Epidermal melanocyte (primary cell): ENCODE measurements at regions not wholly inside any gene's neighbourhood (a gene's known extent, or its start where the extent isn't known, plus 50 kb on each side); places are given as distances from the start of the nearest gene placed in this dataset.
"Not testable (repeated sequence)": the region's sequence is repeated elsewhere in the genome, so short reads cannot be mapped to it uniquely, and the experiment has no call there.

Experiments
- DNase-seq: peaks from one replicate; pipeline ENCODE4 v3.0.0; 2011; ENCODE audit warnings: low spot score; ENCODE audit not compliant: insufficient read length

- not testable (repeated sequence) for DNase-seq
Measured at GRCh38 chr4:9505341-9505740, 61.1 kb downstream of the DEFB131A start.

GRCh38 chr4:9506672-9507071 is 62.5 kb downstream of the DEFB131A start:
- not testable (repeated sequence) for DNase-seq

GRCh38 chr4:9512941-9513340 is 68.7 kb downstream of the DEFB131A start:
- DNase-seq: not testable (repeated sequence)

GRCh38 chr4:9519631-9520030 is 75.4 kb downstream of the DEFB131A start:
- DNase-seq: not testable (repeated sequence)

- not testable (repeated sequence) for DNase-seq
Measured at GRCh38 chr4:9522903-9523302, 78.7 kb downstream of the DEFB131A start.

GRCh38 chr4:9524406-9524805 is 80.2 kb downstream of the DEFB131A start:
- DNase-seq: not testable (repeated sequence)

GRCh38 chr4:9532134-9532862 is 88.1 kb downstream of the DEFB131A start:
- DNase-seq: not testable (repeated sequence)

- DNase-seq: not testable (repeated sequence)
Measured at GRCh38 chr4:9532863-9533192, 88.6 kb downstream of the DEFB131A start.

- not testable (repeated sequence) for DNase-seq
Measured at GRCh38 chr4:9537101-9537500, 92.9 kb downstream of the DEFB131A start.

- not testable (repeated sequence) for DNase-seq
Measured at GRCh38 chr4:9539939-9540520, 95.8 kb downstream of the DEFB131A start.

- DNase-seq: not testable (repeated sequence)
Measured at GRCh38 chr4:9541388-9541915, 97.2 kb downstream of the DEFB131A start.

- not testable (repeated sequence) for DNase-seq
Measured at GRCh38 chr4:9544851-9545250, 100.6 kb downstream of the DEFB131A start.

- DNase-seq: not testable (repeated sequence)
Measured at GRCh38 chr4:9547470-9547869, 103.3 kb downstream of the DEFB131A start.

- not testable (repeated sequence) for DNase-seq
Measured at GRCh38 chr4:9556076-9556475, 111.9 kb downstream of the DEFB131A start.

- not testable (repeated sequence) for DNase-seq
Measured at GRCh38 chr4:9577869-9578268, 133.7 kb downstream of the DEFB131A start.

- DNase-seq: not testable (repeated sequence)
Measured at GRCh38 chr4:9582880-9583279, 138.7 kb downstream of the DEFB131A start.

GRCh38 chr4:9592010-9592409 is 147.8 kb downstream of the DEFB131A start:
- no peak for DNase-seq

GRCh38 chr4:9594948-9595347 is 150.7 kb downstream of the DEFB131A start:
- DNase-seq: no peak

GRCh38 chr4:9595531-9595930 is 151.3 kb downstream of the DEFB131A start:
- not testable (repeated sequence) for DNase-seq

- no peak for DNase-seq
Measured at GRCh38 chr4:9599266-9599665, 155.1 kb downstream of the DEFB131A start.

- DNase-seq: no peak
Measured at GRCh38 chr4:9600246-9600645, 156.0 kb downstream of the DEFB131A start.

- DNase-seq: no peak
Measured at GRCh38 chr4:9602389-9602914, 158.2 kb downstream of the DEFB131A start.
